ENCODE measurements at regions not wholly inside any gene's neighbourhood (a gene's known extent, or its start where the extent isn't known, plus 50 kb on each side); places are given as distances from the start of the nearest gene placed in this dataset.

GRCh38 chr21:20551939-20552338 lies 446.3 kb upstream of the NCAM2 start (continued):
- no peak for TF ChIP-seq ZNF592 (IDR thresholded peaks at IDR 0.05)
- TF ChIP-seq BCLAF1 (IDR thresholded peaks at IDR 0.05; ENCODE audit: borderline replicate concordance in 1 of 2, control insufficient read depth in 1 of 2, low read depth in 2 of 2, low read length in 1 of 2), result no peak
- no peak for TF ChIP-seq ZNF197 (CRISPR knock-in tag; IDR thresholded peaks at IDR 0.05; ENCODE audit: low read depth)
- no peak for TF ChIP-seq RBM15 (IDR thresholded peaks at IDR 0.05; ENCODE audit: insufficient read depth, low read length)
- TF ChIP-seq HINFP (tag; conservative IDR thresholded peaks at IDR 0.05; ENCODE audit: low read depth), result no peak
- TF ChIP-seq MTA1 (IDR thresholded peaks at IDR 0.05; ENCODE audit: borderline replicate concordance), result no peak
- no peak for TF ChIP-seq SMARCA4 (IDR thresholded peaks at IDR 0.05)

All from K562 (cell line).